ENCODE measurements at regions not wholly inside any gene's neighbourhood (a gene's known extent, or its start where the extent isn't known, plus 50 kb on each side); places are given as distances from the start of the nearest gene placed in this dataset.

DNA sequence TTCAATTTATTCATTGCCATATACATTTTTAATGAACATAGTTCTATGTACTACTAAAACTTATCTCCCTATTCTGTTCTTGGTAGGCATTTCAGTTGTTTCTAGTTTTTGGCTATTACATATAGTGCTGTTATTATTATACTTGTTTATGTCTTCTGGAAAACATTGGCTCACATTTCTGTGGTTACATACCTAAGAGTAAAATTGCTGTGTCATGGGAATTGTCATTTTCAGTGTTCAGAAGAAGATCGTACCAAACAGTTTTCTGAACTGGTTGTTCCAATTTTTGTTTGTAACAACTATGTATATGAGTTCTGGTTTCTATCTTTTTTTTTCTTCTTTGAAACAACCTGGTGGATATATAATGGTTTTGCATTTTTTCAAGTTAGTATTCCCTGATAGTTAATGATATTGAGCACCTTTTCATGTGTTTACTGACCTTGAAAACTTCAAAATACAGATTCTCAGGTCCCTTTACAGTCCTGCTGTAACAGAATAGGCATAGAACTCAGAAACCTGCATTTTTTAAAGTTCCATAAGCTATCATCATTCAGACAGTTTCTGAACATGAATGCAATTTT is 230.7 kb downstream of the JRKL start:
- Histone ChIP-seq H2AFZ (ENCODE audit: control insufficient read depth, low read length) (no peak overlapping the region), H3K9me3 (ENCODE audit: control insufficient read depth, low read depth, low read length) (no peaks in the 10 kb centered on the region), H3K4me1 (ENCODE audit: control insufficient read depth, extremely low read depth, insufficient read depth, low read length) (no peaks in the 10 kb centered on the region), H3K79me2 (ENCODE audit: control insufficient read depth, insufficient read depth, low read length) (no peaks in the 10 kb centered on the region), H3K27ac (ENCODE audit: control insufficient read depth, insufficient read depth, low read length) (no peak overlapping the region), H3K4me3 (ENCODE audit: control insufficient read depth in 2 of 3, extremely low read depth in 1 of 3, insufficient read depth in 2 of 3, low read depth in 1 of 3, low read length in 3 of 3) (no peak overlapping the region), H3K27me3 (ENCODE audit: control insufficient read depth, extremely low read depth, insufficient read depth, low read length) (no peaks in the 10 kb centered on the region), H3K9me1 (ENCODE audit: control insufficient read depth, extremely low read depth, insufficient read depth, low read length) (no peaks in the 10 kb centered on the region), H3K9ac (ENCODE audit: control insufficient read depth, extremely low read depth, insufficient read depth, low read length) (no peak overlapping the region), H3K36me3 (ENCODE audit: control insufficient read depth in 2 of 2, extremely low read depth in 1 of 2, insufficient read depth in 2 of 2, low read length in 2 of 2) (no peaks in the 10 kb centered on the region), H3K4me2 (ENCODE audit: control insufficient read depth, extremely low read depth, insufficient read depth, low read depth, low read length) (no peak overlapping the region), H4K20me1 (ENCODE audit: control insufficient read depth, extremely low read depth, insufficient read depth, low read length) (no peaks in the 10 kb centered on the region)
- FAIRE-seq (no peak), DNase-seq (ENCODE audit: low read depth, low spot score) (no peak)
- TF ChIP-seq EZH2 (IDR thresholded peaks at IDR 0.05; ENCODE audit: low read length): no peak
- dilution Hi-C loops (cut with MboI; ENCODE audit: extremely low pct_ligation_motif_present, low sequenced_read_pairs): no loop called here

DNA sequence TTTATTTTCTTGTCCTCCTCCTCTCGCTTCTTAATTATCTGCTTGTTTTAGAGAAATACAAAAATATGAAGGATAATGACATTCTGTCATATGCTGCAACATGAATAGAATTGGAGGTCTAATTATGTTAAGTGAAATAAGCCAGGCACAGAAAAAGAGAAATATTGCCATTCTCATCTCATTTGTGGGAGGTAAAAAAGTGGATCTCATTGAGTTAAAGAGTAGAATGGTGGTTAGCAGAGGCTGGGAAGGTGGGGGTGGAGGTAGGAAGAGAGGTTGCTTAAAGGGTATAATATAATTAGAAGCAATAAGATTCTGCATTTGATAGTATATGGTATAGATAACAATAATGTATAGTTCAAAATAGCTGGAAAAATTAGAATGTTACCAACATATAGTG is 231.3 kb downstream of the JRKL start:
- Histone ChIP-seq H4K20me1 (ENCODE audit: control insufficient read depth, extremely low read depth, insufficient read depth, low read length) (no peaks in the 10 kb centered on the region), H3K27ac (ENCODE audit: control insufficient read depth, insufficient read depth, low read length) (no peak overlapping the region), H3K4me1 (ENCODE audit: control insufficient read depth, extremely low read depth, insufficient read depth, low read length) (no peaks in the 10 kb centered on the region), H3K79me2 (ENCODE audit: control insufficient read depth, insufficient read depth, low read length) (no peaks in the 10 kb centered on the region), H3K4me2 (ENCODE audit: control insufficient read depth, extremely low read depth, insufficient read depth, low read depth, low read length) (no peak overlapping the region), H3K9me1 (ENCODE audit: control insufficient read depth, extremely low read depth, insufficient read depth, low read length) (no peaks in the 10 kb centered on the region), H3K9ac (ENCODE audit: control insufficient read depth, extremely low read depth, insufficient read depth, low read length) (no peak overlapping the region), H3K9me3 (ENCODE audit: control insufficient read depth, low read depth, low read length) (no peaks in the 10 kb centered on the region), H3K36me3 (ENCODE audit: control insufficient read depth in 2 of 2, extremely low read depth in 1 of 2, insufficient read depth in 2 of 2, low read length in 2 of 2) (no peaks in the 10 kb centered on the region), H2AFZ (ENCODE audit: control insufficient read depth, low read length) (no peak overlapping the region), H3K4me3 (ENCODE audit: control insufficient read depth in 2 of 3, extremely low read depth in 1 of 3, insufficient read depth in 2 of 3, low read depth in 1 of 3, low read length in 3 of 3) (no peak overlapping the region), H3K27me3 (ENCODE audit: control insufficient read depth, extremely low read depth, insufficient read depth, low read length) (no peaks in the 10 kb centered on the region)
- no peak for TF ChIP-seq EZH2 (IDR thresholded peaks at IDR 0.05; ENCODE audit: low read length)
- TF ChIP-seq, protein P1, sequence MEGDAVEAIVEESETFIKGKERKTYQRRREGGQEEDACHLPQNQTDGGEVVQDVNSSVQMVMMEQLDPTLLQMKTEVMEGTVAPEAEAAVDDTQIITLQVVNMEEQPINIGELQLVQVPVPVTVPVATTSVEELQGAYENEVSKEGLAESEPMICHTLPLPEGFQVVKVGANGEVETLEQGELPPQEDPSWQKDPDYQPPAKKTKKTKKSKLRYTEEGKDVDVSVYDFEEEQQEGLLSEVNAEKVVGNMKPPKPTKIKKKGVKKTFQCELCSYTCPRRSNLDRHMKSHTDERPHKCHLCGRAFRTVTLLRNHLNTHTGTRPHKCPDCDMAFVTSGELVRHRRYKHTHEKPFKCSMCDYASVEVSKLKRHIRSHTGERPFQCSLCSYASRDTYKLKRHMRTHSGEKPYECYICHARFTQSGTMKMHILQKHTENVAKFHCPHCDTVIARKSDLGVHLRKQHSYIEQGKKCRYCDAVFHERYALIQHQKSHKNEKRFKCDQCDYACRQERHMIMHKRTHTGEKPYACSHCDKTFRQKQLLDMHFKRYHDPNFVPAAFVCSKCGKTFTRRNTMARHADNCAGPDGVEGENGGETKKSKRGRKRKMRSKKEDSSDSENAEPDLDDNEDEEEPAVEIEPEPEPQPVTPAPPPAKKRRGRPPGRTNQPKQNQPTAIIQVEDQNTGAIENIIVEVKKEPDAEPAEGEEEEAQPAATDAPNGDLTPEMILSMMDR (optimal IDR thresholded peaks at IDR 0.05 in 1 of 3, IDR thresholded peaks at IDR 0.05 in 1 of 3, conservative IDR thresholded peaks at IDR 0.05 in 1 of 3; ENCODE audit: extremely low read depth in 1 of 3, insufficient read depth in 2 of 3, low read length in 3 of 3): no peak
- dilution Hi-C loops (cut with MboI; ENCODE audit: extremely low pct_ligation_motif_present, low sequenced_read_pairs): no loop called here
- FAIRE-seq (no peak), DNase-seq (ENCODE audit: low read depth, low spot score) (no peak)

DNA sequence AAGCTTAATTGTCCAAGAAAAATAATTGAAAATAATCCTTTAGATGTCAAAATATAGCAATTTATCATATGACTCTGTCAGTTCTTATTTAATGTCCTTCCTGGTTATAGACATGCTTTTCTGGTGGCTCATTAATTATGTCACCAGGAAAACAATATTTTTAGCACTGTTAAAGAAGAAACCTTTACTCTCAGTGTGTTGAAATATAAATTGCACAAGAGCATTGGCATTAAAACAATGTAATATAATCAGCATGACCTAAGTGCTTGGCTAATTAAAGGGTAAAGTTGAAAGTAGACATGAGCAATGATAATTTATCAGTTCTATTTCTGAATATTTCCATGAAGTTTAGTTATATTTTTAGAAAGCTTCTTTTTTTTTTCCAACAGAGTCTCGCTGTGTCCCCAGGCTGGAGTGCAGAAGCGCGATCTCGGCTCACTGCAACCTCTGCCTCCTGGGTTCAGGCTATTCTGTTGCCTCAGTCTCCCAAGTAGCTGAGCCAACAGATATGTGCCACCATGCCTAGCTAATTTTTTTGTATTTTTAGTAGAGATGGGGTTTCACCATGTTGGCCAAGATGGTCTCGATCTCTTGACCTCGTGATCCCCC is 232.3 kb downstream of the JRKL start:
- Histone ChIP-seq H3K4me2 (ENCODE audit: control insufficient read depth, extremely low read depth, insufficient read depth, low read depth, low read length) (no peak overlapping the region), H3K36me3 (ENCODE audit: control insufficient read depth in 2 of 2, extremely low read depth in 1 of 2, insufficient read depth in 2 of 2, low read length in 2 of 2) (no peaks in the 10 kb centered on the region), H2AFZ (ENCODE audit: control insufficient read depth, low read length) (no peak overlapping the region), H3K9me1 (ENCODE audit: control insufficient read depth, extremely low read depth, insufficient read depth, low read length) (no peaks in the 10 kb centered on the region), H4K20me1 (ENCODE audit: control insufficient read depth, extremely low read depth, insufficient read depth, low read length) (no peaks in the 10 kb centered on the region), H3K27me3 (ENCODE audit: control insufficient read depth, extremely low read depth, insufficient read depth, low read length) (no peaks in the 10 kb centered on the region), H3K79me2 (ENCODE audit: control insufficient read depth, insufficient read depth, low read length) (no peaks in the 10 kb centered on the region), H3K4me3 (ENCODE audit: control insufficient read depth in 2 of 3, extremely low read depth in 1 of 3, insufficient read depth in 2 of 3, low read depth in 1 of 3, low read length in 3 of 3) (no peak overlapping the region), H3K4me1 (ENCODE audit: control insufficient read depth, extremely low read depth, insufficient read depth, low read length) (no peaks in the 10 kb centered on the region), H3K9ac (ENCODE audit: control insufficient read depth, extremely low read depth, insufficient read depth, low read length) (no peak overlapping the region), H3K9me3 (ENCODE audit: control insufficient read depth, low read depth, low read length) (no peaks in the 10 kb centered on the region), H3K27ac (ENCODE audit: control insufficient read depth, insufficient read depth, low read length) (no peak overlapping the region)
- dilution Hi-C loops (cut with MboI; ENCODE audit: extremely low pct_ligation_motif_present, low sequenced_read_pairs): no loop called here
- no peak for FAIRE-seq
- no peak for DNase-seq (ENCODE audit: low read depth, low spot score)
- no peak for TF ChIP-seq EZH2 (IDR thresholded peaks at IDR 0.05; ENCODE audit: low read length)
- TF ChIP-seq, protein P1 (optimal IDR thresholded peaks at IDR 0.05 in 1 of 3, IDR thresholded peaks at IDR 0.05 in 1 of 3, conservative IDR thresholded peaks at IDR 0.05 in 1 of 3; ENCODE audit: extremely low read depth in 1 of 3, insufficient read depth in 2 of 3, low read length in 3 of 3): no peak
